NOMO-1 treated with dmso at 0.1 percent for 144 hours (cell line): ENCODE measurements at regions not wholly inside any gene's neighbourhood (a gene's known extent, or its start where the extent isn't known, plus 50 kb on each side); places are given as distances from the start of the nearest gene placed in this dataset.
A peak's percentile ranks its signal among the peaks of the same experiment; 100 is the strongest.
"Not testable (repeated sequence)": the region's sequence is repeated elsewhere in the genome, so short reads cannot be mapped to it uniquely, and the experiment has no call there.

Experiments used
- DNase-seq: peaks from one replicate; lab custom pipeline; 2025; ENCODE audit not compliant: unreplicated experiment; lab: John Stamatoyannopoulos, UW

GRCh38 chr1:80403471-80403893 is 1397.0 kb upstream of the ADGRL4 start:
- no peak for DNase-seq

GRCh38 chr1:80402625-80403024 is 1396.1 kb upstream of the ADGRL4 start:
- no peak for DNase-seq

- no peak for DNase-seq
Observed at GRCh38 chr1:80401757-80402156, 1395.2 kb upstream of the ADGRL4 start.

GRCh38 chr1:80392529-80392928 is 1386.0 kb upstream of the ADGRL4 start:
- DNase-seq: no peak

GRCh38 chr1:80385650-80386049 is 1379.1 kb upstream of the ADGRL4 start:
- DNase-seq: no peak

- DNase-seq: no peak
Observed at GRCh38 chr1:80384959-80385358, 1378.4 kb upstream of the ADGRL4 start.

GRCh38 chr1:80384083-80384830 is 1377.7 kb upstream of the ADGRL4 start:
- DNase-seq: no peak

GRCh38 chr1:80375662-80376061 is 1369.1 kb upstream of the ADGRL4 start:
- no peak for DNase-seq

- peak; percentile 5 for DNase-seq
Observed at GRCh38 chr1:80375109-80375508, 1368.6 kb upstream of the ADGRL4 start.

- no peak for DNase-seq
Observed at GRCh38 chr1:80369780-80370179, 1363.2 kb upstream of the ADGRL4 start.

GRCh38 chr1:80367058-80367457 is 1360.5 kb upstream of the ADGRL4 start:
- no peak for DNase-seq

- no peak for DNase-seq
Observed at GRCh38 chr1:80365359-80366021, 1359.0 kb upstream of the ADGRL4 start.

- DNase-seq: no peak
Observed at GRCh38 chr1:80363689-80364475, 1357.4 kb upstream of the ADGRL4 start.

GRCh38 chr1:80359666-80360065 is 1353.1 kb upstream of the ADGRL4 start:
- no peak for DNase-seq

GRCh38 chr1:80349218-80349617 is 1342.7 kb upstream of the ADGRL4 start:
- DNase-seq: no peak

- DNase-seq: no peak
Observed at GRCh38 chr1:80341021-80341420, 1334.5 kb upstream of the ADGRL4 start.

- no peak for DNase-seq
Observed at GRCh38 chr1:80318108-80318507, 1311.6 kb upstream of the ADGRL4 start.

- no peak for DNase-seq
Observed at GRCh38 chr1:80310703-80311245, 1304.2 kb upstream of the ADGRL4 start.

- DNase-seq: no peak
Observed at GRCh38 chr1:80305466-80305865, 1298.9 kb upstream of the ADGRL4 start.

GRCh38 chr1:80293818-80294217 is 1287.3 kb upstream of the ADGRL4 start:
- DNase-seq: no peak

- not testable (repeated sequence) for DNase-seq
Observed at GRCh38 chr1:80288750-80289149, 1282.2 kb upstream of the ADGRL4 start.

- DNase-seq: no peak
Observed at GRCh38 chr1:80282536-80282935, 1276.0 kb upstream of the ADGRL4 start.
